ENCODE measurements at regions not wholly inside any gene's neighbourhood (a gene's known extent, or its start where the extent isn't known, plus 50 kb on each side); places are given as distances from the start of the nearest gene placed in this dataset.

- TF ChIP-seq YY1 (IDR thresholded peaks at IDR 0.05) (no peak), GABPA (IDR thresholded peaks at IDR 0.05 in 1 of 2, conservative IDR thresholded peaks at IDR 0.05 in 1 of 2) (no peak)
- TF ChIP-seq, protein P1, sequence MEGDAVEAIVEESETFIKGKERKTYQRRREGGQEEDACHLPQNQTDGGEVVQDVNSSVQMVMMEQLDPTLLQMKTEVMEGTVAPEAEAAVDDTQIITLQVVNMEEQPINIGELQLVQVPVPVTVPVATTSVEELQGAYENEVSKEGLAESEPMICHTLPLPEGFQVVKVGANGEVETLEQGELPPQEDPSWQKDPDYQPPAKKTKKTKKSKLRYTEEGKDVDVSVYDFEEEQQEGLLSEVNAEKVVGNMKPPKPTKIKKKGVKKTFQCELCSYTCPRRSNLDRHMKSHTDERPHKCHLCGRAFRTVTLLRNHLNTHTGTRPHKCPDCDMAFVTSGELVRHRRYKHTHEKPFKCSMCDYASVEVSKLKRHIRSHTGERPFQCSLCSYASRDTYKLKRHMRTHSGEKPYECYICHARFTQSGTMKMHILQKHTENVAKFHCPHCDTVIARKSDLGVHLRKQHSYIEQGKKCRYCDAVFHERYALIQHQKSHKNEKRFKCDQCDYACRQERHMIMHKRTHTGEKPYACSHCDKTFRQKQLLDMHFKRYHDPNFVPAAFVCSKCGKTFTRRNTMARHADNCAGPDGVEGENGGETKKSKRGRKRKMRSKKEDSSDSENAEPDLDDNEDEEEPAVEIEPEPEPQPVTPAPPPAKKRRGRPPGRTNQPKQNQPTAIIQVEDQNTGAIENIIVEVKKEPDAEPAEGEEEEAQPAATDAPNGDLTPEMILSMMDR (IDR thresholded peaks at IDR 0.05; ENCODE audit: low read depth, low read length, missing input control): no peak
Observed at GRCh38 chr3:144816323-144816722, 844.7 kb downstream of the DIPK2A start.
